HepG2 (cell line): ENCODE measurements at regions not wholly inside any gene's neighbourhood (a gene's known extent, or its start where the extent isn't known, plus 50 kb on each side); places are given as distances from the start of the nearest gene placed in this dataset.

Source experiments
- ATAC-seq: fragments of 200-7000 bp; cut with Tn5 transposase; 3 replicates; pipeline ENCODE4 v1.9.1; 2020; ENCODE audit warnings: mild to moderate bottlenecking, moderate library complexity
- BruUV-seq: library from RNA; stranded (reverse); fragments of 400-500 nt; replicated peaks from 2 replicates; lab custom pipeline; 2021; lab: Mats Ljungman, UMichigan
- CTCF ChIA-PET: fragments of 300-600 bp; formaldehyde crosslinking; extraction: SDS; loops from one replicate; lab custom pipeline; 2021; ENCODE audit warnings: low total read pairs, inconsistent platforms, low intra/inter-chr PET ratio; lab: Yijun Ruan, JAX
- POLR2A ChIA-PET: fragments of 350-600 bp; sonication (Branson Sonifier 250); formaldehyde crosslinking; loops from one replicate; lab custom pipeline; 2020; ENCODE audit warnings: antibody characterized with exemption, inconsistent platforms; lab: Yijun Ruan, JAX
- DNase-seq: peaks from one replicate; pipeline ENCODE4 v3.0.0-alpha.2; 2015; ENCODE audit warnings: low spot score
- FAIRE-seq: peaks from 3 replicates; lab custom pipeline; 2011; peaks lifted over from hg19 to GRCh38; lab: Jason Lieb, UNC
- H2AFZ ChIP-seq: one replicate; pipeline ENCODE4 v1.6.1; 2011; ENCODE audit warnings: low read length, inconsistent platforms
- H3K27ac ChIP-seq: fragments of 300-600 bp; 3 replicates; pipeline ENCODE4 v1.8.0; 2011; ENCODE audit warnings: mixed run types, mild to moderate bottlenecking, mixed read lengths, low read length, inconsistent platforms; ENCODE audit not compliant: insufficient read depth; ENCODE audit errors: extremely low read length
- H3K27me3 ChIP-seq, 2 experiments: fragments of 200-600 bp in 1 of 2; 2 replicates in 1 of 2; 3 replicates in 1 of 2; pipeline versions ENCODE4 v1.6.0 to v1.8.0; 2011; ENCODE audit warnings: low read length in 2 of 2, mild to moderate bottlenecking in 2 of 2, moderate library complexity in 2 of 2, inconsistent platforms in 1 of 2; ENCODE audit not compliant: insufficient read depth in 2 of 2, control insufficient read depth in 1 of 2
- H3K36me3 ChIP-seq, 2 experiments: fragments of 200-600 bp in 1 of 2; replicated peaks in 1 of 2; 2 replicates in 1 of 2; 3 replicates in 1 of 2; pipeline versions ENCODE4 v1.5.1 to v1.8.0; 2011; ENCODE audit warnings: low read length in 2 of 2, inconsistent platforms in 1 of 2; ENCODE audit not compliant: insufficient read depth in 2 of 2, control insufficient read depth in 1 of 2
- H3K4me1 ChIP-seq: 2 replicates; pipeline ENCODE4 v1.5.1; 2012; ENCODE audit warnings: low read length, inconsistent platforms; ENCODE audit not compliant: insufficient read depth
- H3K4me2 ChIP-seq: 2 replicates; pipeline ENCODE4 v1.6.0; 2011; ENCODE audit warnings: low read depth, low read length, inconsistent platforms
- H3K4me3 ChIP-seq, 3 experiments: fragments of 200-600 bp in 1 of 3; sonication (generic), shearing (Covaris generic) in 1 of 3; replicated peaks in 1 of 3; 2 replicates each; pipeline ENCODE4 v1.5.1; 2011 to 2016; ENCODE audit warnings: low read length in 3 of 3, inconsistent platforms in 2 of 3, low read depth in 2 of 3, mild to moderate bottlenecking in 2 of 3, control low read depth in 1 of 3, mixed read lengths in 1 of 3; ENCODE audit not compliant: insufficient read depth in 1 of 3
- H3K79me2 ChIP-seq: one replicate; pipeline ENCODE4 v1.6.1; 2011; ENCODE audit warnings: low read length, inconsistent platforms; ENCODE audit not compliant: insufficient read depth
- H3K9ac ChIP-seq: 2 replicates; pipeline ENCODE4 v1.6.0; 2011; ENCODE audit warnings: mild to moderate bottlenecking, low read depth, low read length, inconsistent platforms; ENCODE audit not compliant: insufficient read depth
- H3K9me3 ChIP-seq: 2 replicates; pipeline ENCODE4 v1.5.1; 2012; ENCODE audit warnings: mild to moderate bottlenecking, low read length
- H4K20me1 ChIP-seq: 2 replicates; pipeline ENCODE4 v1.6.0; 2011; ENCODE audit warnings: inconsistent platforms, mild to moderate bottlenecking, low read length, moderate library complexity; ENCODE audit not compliant: insufficient read depth
- BCLAF1 ChIP-seq: fragments of 450-650 bp; IDR thresholded peaks from 2 replicates; pipeline ENCODE4 v1.6.1; 2017; ENCODE audit warnings: mild to moderate bottlenecking
- CBX5 ChIP-seq: sonication (generic); formaldehyde crosslinking; IDR thresholded peaks from 2 replicates; pipeline ENCODE4 v1.4.0; 2020; ENCODE audit warnings: missing genetic modification reagents, borderline replicate concordance
- FOXA1 ChIP-seq, 2 experiments: fragments of 450-650 bp in 1 of 2; sonication (generic) in 1 of 2; formaldehyde crosslinking in 1 of 2; IDR thresholded peaks; 2 replicates each; pipeline versions ENCODE4 v1.4.0 to v1.6.1; 2016 to 2020; ENCODE audit warnings: missing genetic modification reagents in 1 of 2
- MLXIP ChIP-seq: sonication (generic); formaldehyde crosslinking; IDR thresholded peaks from 2 replicates; pipeline ENCODE4 v1.9.0; 2021; ENCODE audit warnings: missing genetic modification reagents, borderline replicate concordance
- ZNF83 ChIP-seq: sonication (generic); formaldehyde crosslinking; IDR thresholded peaks from 2 replicates; pipeline ENCODE4 v1.4.0; 2020; ENCODE audit warnings: missing genetic modification reagents, mild to moderate bottlenecking, borderline replicate concordance
- WGBS: methylation state at CpG from one replicate; pipeline ENCODE4 v1.1.6; 2017; ENCODE audit warnings: low lambda C conversion rate; 5-methylcytosine and 5-hydroxymethylcytosine counted together
- in situ Hi-C: cut with HindIII; loops from 2 replicates; pipeline ENCODE4 v1.10.0; 2017; ENCODE audit warnings: low pct_unique_long_range_greater_than_20kb; ENCODE audit not compliant: extremely low pct_ligation_motif_present
- intact Hi-C: fragments of 100-400 bp; cut with micrococcal nuclease; formaldehyde crosslinking; loops from one replicate; pipeline ENCODE4 v1.10.0; 2022; ENCODE audit not compliant: unreplicated experiment

- Histone ChIP-seq H4K20me1 (no peaks in the 10 kb centered on the region), H3K4me3 (no peak overlapping the region), H3K4me1 (no peaks in the 10 kb centered on the region), H3K27me3 (no peaks in the 10 kb centered on the region; a peak in 1 of 5 replicates), H2AFZ (no peak overlapping the region), H3K9me3 (no peaks in the 10 kb centered on the region), H3K79me2 (no peaks in the 10 kb centered on the region), H3K4me2 (no peak overlapping the region), H3K9ac (no peak overlapping the region), H3K36me3 (no peaks in the 10 kb centered on the region), H3K27ac (no peak overlapping the region)
- TF ChIP-seq BCLAF1 (no peak), CBX5 (CRISPR knock-in tag) (no peak), FOXA1 (IDR thresholded peaks at IDR 0.05) (no peak), FOXA1 (CRISPR knock-in tag; IDR thresholded peaks at IDR 0.05) (no peak), ZNF83 (CRISPR knock-in tag) (no peak), MLXIP (CRISPR knock-in tag) (no peak)
- BruUV-seq: no TSS peak
- no peak for FAIRE-seq
- DNase-seq: no peak
- no peak for ATAC-seq
- CTCF ChIA-PET: no interaction called here
- intact Hi-C loops: no loop called here
- POLR2A ChIA-PET: no interaction called here
- 39% methylated on average over 5 of the region's 5 CpGs for WGBS
- in situ Hi-C loops: no loop called here
Measured at GRCh38 chr1:171397851-171398469, 84.0 kb downstream of the FMO4 start.
